OCI-LY7 (cell line): ENCODE measurements at regions not wholly inside any gene's neighbourhood (a gene's known extent, or its start where the extent isn't known, plus 50 kb on each side); places are given as distances from the start of the nearest gene placed in this dataset.

Experiments used
- BruUV-seq: library from RNA; stranded (reverse); fragments of 400-500 nt; replicated peaks from 2 replicates; lab custom pipeline; 2021; lab: Mats Ljungman, UMichigan
- CTCF ChIA-PET: fragments of 300-600 bp; sonication (Branson Sonifier 250); formaldehyde crosslinking; loops from one replicate; lab custom pipeline; 2022; ENCODE audit warnings: antibody characterized with exemption; ENCODE audit not compliant: unreplicated experiment; lab: Charles Lee
- POLR2A ChIA-PET: fragments of 300-600 bp; sonication (Branson Sonifier 250); formaldehyde crosslinking; loops from one replicate; lab custom pipeline; 2022; ENCODE audit warnings: antibody characterized with exemption; lab: Charles Lee
- DNase-seq: peaks from one replicate; pipeline ENCODE4 v3.0.0-alpha.2; 2015; ENCODE audit warnings: low spot score
- H2AFZ ChIP-seq: fragments of 200-600 bp; sonication (generic), shearing (Covaris generic); 2 replicates; pipeline ENCODE4 v1.6.1; 2014; ENCODE audit warnings: mild to moderate bottlenecking, antibody characterized with exemption, low read length, moderate library complexity
- H3K27ac ChIP-seq: fragments of 200-600 bp; sonication (generic); 2 replicates; pipeline ENCODE4 v1.5.1; 2014; ENCODE audit warnings: mixed run types, low read depth, mild to moderate bottlenecking, moderate library complexity, low read length, inconsistent platforms; ENCODE audit not compliant: poor library complexity, severe bottlenecking
- H3K36me3 ChIP-seq: fragments of 200-600 bp; sonication (generic); 2 replicates; pipeline ENCODE4 v1.6.1; 2014; ENCODE audit warnings: mild to moderate bottlenecking, antibody characterized with exemption, low read length, moderate library complexity, mixed read lengths; ENCODE audit not compliant: insufficient read depth
- H3K4me1 ChIP-seq: fragments of 200-600 bp; sonication (generic); 2 replicates; pipeline ENCODE4 v1.5.1; 2014; ENCODE audit warnings: mild to moderate bottlenecking, low read length; ENCODE audit not compliant: insufficient read depth, poor library complexity, severe bottlenecking
- H3K4me2 ChIP-seq: fragments of 200-600 bp; sonication (generic); 2 replicates; pipeline ENCODE4 v1.6.1; 2014; ENCODE audit warnings: mild to moderate bottlenecking, low read length
- H3K4me3 ChIP-seq: fragments of 200-600 bp; sonication (generic); 2 replicates; pipeline ENCODE4 v1.5.1; 2014; ENCODE audit warnings: mild to moderate bottlenecking, low read depth, low read length; ENCODE audit not compliant: poor library complexity, severe bottlenecking
- H3K79me2 ChIP-seq: fragments of 200-600 bp; sonication (generic); 2 replicates; pipeline ENCODE4 v1.6.1; 2016; ENCODE audit warnings: low read depth, mild to moderate bottlenecking, low read length, moderate library complexity, mixed read lengths; ENCODE audit not compliant: insufficient read depth
- H3K9me2 ChIP-seq: fragments of 200-600 bp; sonication (generic); 2 replicates; pipeline ENCODE4 v1.6.1; 2016; ENCODE audit warnings: mild to moderate bottlenecking, low read length, mixed read lengths; ENCODE audit not compliant: insufficient read depth
- H3K9me3 ChIP-seq: fragments of 200-600 bp; sonication (generic); 2 replicates; pipeline ENCODE4 v1.6.1; 2014; ENCODE audit warnings: mild to moderate bottlenecking, mixed run types, low read length, mixed read lengths
- H4K20me1 ChIP-seq: fragments of 200-600 bp; sonication (generic); 2 replicates; pipeline ENCODE4 v1.6.1; 2014; ENCODE audit warnings: mild to moderate bottlenecking, antibody characterized with exemption, low read length, moderate library complexity, mixed read lengths; ENCODE audit not compliant: insufficient read depth
- CTCF ChIP-seq: fragments of 200-600 bp; sonication (generic); conservative IDR thresholded peaks from 2 replicates; pipeline ENCODE4 v1.5.1; 2014; ENCODE audit warnings: mild to moderate bottlenecking, antibody characterized with exemption, low read length, moderate library complexity, mixed read lengths
- EZH2phosphoT487 ChIP-seq: fragments of 200-600 bp; sonication (generic); IDR thresholded peaks from 2 replicates; pipeline ENCODE4 v1.6.1; 2018; ENCODE audit warnings: low read depth, borderline replicate concordance, mild to moderate bottlenecking, mixed run types, antibody characterized with exemption, low read length, moderate library complexity, mixed read lengths
- intact Hi-C: fragments of 100-400 bp; cut with micrococcal nuclease; formaldehyde crosslinking; loops from one replicate; pipeline ENCODE4 v1.10.0; 2022; ENCODE audit not compliant: unreplicated experiment

- POLR2A ChIA-PET, result no interaction called here
These were observed 853.2 kb downstream of the UQCRFS1 start for GRCh38 chr19:28359431-28360414.

DNA sequence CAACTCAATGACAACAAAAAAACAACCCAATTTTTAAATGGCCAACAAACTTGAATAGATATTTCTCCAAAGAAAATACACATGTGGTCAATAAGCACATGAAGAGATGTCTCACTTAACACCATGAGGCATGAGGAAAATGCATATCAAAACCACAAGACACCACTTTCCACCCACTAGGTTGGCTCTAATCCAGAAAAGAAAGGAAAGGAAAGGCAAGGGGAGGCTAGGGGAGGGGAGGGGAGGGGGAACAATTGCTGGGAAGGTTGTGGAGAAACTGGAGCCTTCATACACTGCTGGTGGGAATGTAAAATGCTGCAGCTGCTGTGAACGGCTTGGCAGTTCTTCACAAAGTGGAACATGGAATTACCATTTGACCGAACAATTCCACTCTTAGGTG, 854.3 kb downstream of the UQCRFS1 start:
- CTCF ChIA-PET, result no interaction called here

More at GRCh38 chr19:28359431-28360414, 853.2 kb downstream of the UQCRFS1 start:
- intact Hi-C loops, result no loop called here
- no peaks in the 10 kb centered on the region for H3K36me3 ChIP-seq
- no peaks in the 10 kb centered on the region for H3K9me3 ChIP-seq
- H3K9me2 ChIP-seq, result no peaks in the 10 kb centered on the region
- no peak overlapping the region for H3K4me3 ChIP-seq
- DNase-seq, result no peak
- CTCF ChIA-PET, result no interaction called here
- H3K4me2 ChIP-seq, result no peak overlapping the region
- no peak overlapping the region for H2AFZ ChIP-seq
- no peaks in the 10 kb centered on the region for H3K79me2 ChIP-seq
- H3K27ac ChIP-seq, result no peak overlapping the region
- H4K20me1 ChIP-seq, result no peaks in the 10 kb centered on the region
- no peak for TF ChIP-seq CTCF
- TF ChIP-seq EZH2phosphoT487, result no peak
- peaks cover 8% of the 10 kb centered on the region for H3K4me1 ChIP-seq
- no TSS peak for BruUV-seq

More for the DNA sequence above, 854.3 kb downstream of the UQCRFS1 start:
- POLR2A ChIA-PET, result no interaction called here
- Histone ChIP-seq H3K9me3 (no peaks in the 10 kb centered on the region), H3K36me3 (no peaks in the 10 kb centered on the region), H2AFZ (no peak overlapping the region), H3K9me2 (no peaks in the 10 kb centered on the region), H3K4me1 (peaks cover 8% of the 10 kb centered on the region), H4K20me1 (no peaks in the 10 kb centered on the region), H3K27ac (no peak overlapping the region), H3K4me2 (no peak overlapping the region), H3K79me2 (no peaks in the 10 kb centered on the region), H3K4me3 (no peak overlapping the region)
- no TSS peak for BruUV-seq
- no peak for DNase-seq
- no peak for TF ChIP-seq CTCF
- TF ChIP-seq EZH2phosphoT487, result no peak
- intact Hi-C loops, result no loop called here
